Natural killer cell (primary cell): ENCODE measurements at regions not wholly inside any gene's neighbourhood (a gene's known extent, or its start where the extent isn't known, plus 50 kb on each side); places are given as distances from the start of the nearest gene placed in this dataset.

Source experiments
- ATAC-seq, 3 donors: fragments of 150-1000 bp in 2 of 3; fragments of 200-7000 bp in 1 of 3; cut with Tn5 transposase; 1 replicate in 1 of 3; 2 replicates in 2 of 3; pipeline ENCODE4 v1.10.0; 2021; ENCODE audit warnings: mild to moderate bottlenecking in 2 of 3, moderate library complexity in 2 of 3
- DNase-seq, 2 donors: peaks; one replicate each; pipeline versions ENCODE4 v3.0.0 to v3.0.0-alpha.2; 2013 to 2021; ENCODE audit warnings: mixed read lengths in 1 of 2
- H3K27ac ChIP-seq: one replicate; pipeline ENCODE4 v1.5.1; 2013; ENCODE audit warnings: mild to moderate bottlenecking, low read length
- H3K27me3 ChIP-seq: one replicate; pipeline ENCODE4 v1.6.1; 2013; ENCODE audit warnings: low read length; ENCODE audit not compliant: control insufficient read depth, insufficient read depth
- H3K36me3 ChIP-seq: one replicate; pipeline ENCODE4 v1.6.1; 2013; ENCODE audit warnings: low read length; ENCODE audit not compliant: control insufficient read depth, insufficient read depth
- H3K4me1 ChIP-seq: one replicate; pipeline ENCODE4 v1.6.1; 2013; ENCODE audit warnings: low read length; ENCODE audit not compliant: control insufficient read depth, insufficient read depth
- H3K4me3 ChIP-seq: one replicate; pipeline ENCODE4 v1.5.1; 2013; ENCODE audit warnings: low read length
- H3K9me3 ChIP-seq: one replicate; pipeline ENCODE4 v1.6.1; 2013; ENCODE audit warnings: low read length; ENCODE audit not compliant: control insufficient read depth, insufficient read depth
- H3K27ac Mint-ChIP-seq, 2 donors: one replicate each; pipeline ENCODE4 v1.8.0; 2022; ENCODE audit warnings: mild to moderate bottlenecking in 2 of 2, mixed read lengths in 2 of 2, moderate library complexity in 1 of 2
- H3K27me3 Mint-ChIP-seq, 2 donors: one replicate each; pipeline ENCODE4 v1.8.0; 2022; ENCODE audit warnings: low read depth in 2 of 2, mixed read lengths in 2 of 2
- H3K36me3 Mint-ChIP-seq: one replicate; pipeline ENCODE4 v1.8.0; 2022; ENCODE audit warnings: mixed read lengths
- H3K4me1 Mint-ChIP-seq, 2 donors: one replicate each; pipeline ENCODE4 v1.8.0; 2022; ENCODE audit warnings: mixed read lengths in 2 of 2
- H3K4me3 Mint-ChIP-seq: one replicate; pipeline ENCODE4 v1.8.0; 2022; ENCODE audit warnings: mild to moderate bottlenecking, moderate library complexity, mixed read lengths
- H3K9me3 Mint-ChIP-seq, 2 donors: one replicate each; pipeline ENCODE4 v1.8.0; 2022; ENCODE audit warnings: mixed read lengths in 2 of 2
- WGBS: methylation state at CpG from one replicate; pipeline ENCODE4 v1.1.7; 2013; ENCODE audit warnings: missing lambda C conversion rate; ENCODE audit not compliant: insufficient coverage; 5-methylcytosine and 5-hydroxymethylcytosine counted together
- intact Hi-C: fragments of 100-400 bp; cut with micrococcal nuclease; formaldehyde crosslinking; loops from one replicate; pipeline ENCODE4 v1.14.2; 2022
- TF ChIP-seq, protein P1 (sequence below): fragments of 200-600 bp; IDR thresholded peaks from one replicate; pipeline ENCODE4 v1.8.0; 2022; ENCODE audit warnings: antibody characterized with exemption

DNA sequence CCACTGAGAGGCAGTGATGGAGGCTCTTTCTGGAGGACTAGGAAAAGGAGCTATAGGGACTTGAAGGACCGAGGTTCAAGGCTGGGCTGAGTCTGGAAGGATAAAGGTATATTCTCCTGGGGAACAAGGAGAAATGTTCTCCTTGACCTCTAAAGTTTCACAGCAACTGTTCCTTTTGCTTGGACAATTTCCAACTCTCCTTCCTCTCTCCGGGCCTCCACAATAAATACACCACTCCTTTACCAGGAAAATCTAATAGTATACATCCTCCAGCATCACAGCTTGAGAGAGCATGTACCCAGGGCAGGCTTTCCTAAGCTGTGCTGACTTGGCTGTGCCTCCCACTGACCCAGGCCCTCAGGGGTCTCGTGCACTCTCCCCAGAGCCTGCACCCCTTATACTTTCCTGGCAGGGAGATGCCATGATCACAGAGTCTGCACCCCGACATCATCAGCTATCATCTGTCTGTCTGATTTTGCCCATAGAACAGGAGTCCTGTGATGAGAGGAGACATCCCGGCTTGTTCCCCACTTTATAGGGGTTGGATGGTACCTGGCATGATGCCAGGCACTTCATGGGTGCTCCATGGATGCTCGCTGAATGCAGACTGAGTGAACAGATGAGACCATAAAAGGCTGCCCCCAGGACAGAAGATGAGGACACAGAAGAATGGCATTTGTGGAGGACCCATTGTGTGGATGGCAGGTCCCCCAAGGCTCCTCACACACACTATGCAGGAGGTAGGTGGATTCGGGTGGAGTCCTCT lies 582.6 kb upstream of the CDH5 start:
- Histone ChIP-seq H3K4me3 (no peak overlapping the region), H3K4me1 (no peaks in the 10 kb centered on the region), H3K36me3 (no peaks in the 10 kb centered on the region), H3K9me3 (no peaks in the 10 kb centered on the region), H3K27ac (no peak overlapping the region), H3K27me3 (no peaks in the 10 kb centered on the region)
- Mint-ChIP-seq H3K4me3 (no peak overlapping the region), H3K27me3 (peaks cover 0 to 2% of the 10 kb centered on the region in 2 donors), H3K4me1 (no peaks in the 10 kb centered on the region), H3K27ac (no peak overlapping the region), H3K36me3 (no peaks in the 10 kb centered on the region), H3K9me3 (no peaks in the 10 kb centered on the region)
- 76% methylated on average over 7 of the region's 7 CpGs for WGBS
- ATAC-seq (no peak), DNase-seq (no peak)
- intact Hi-C loops, result no loop called here
- TF ChIP-seq, protein P1, sequence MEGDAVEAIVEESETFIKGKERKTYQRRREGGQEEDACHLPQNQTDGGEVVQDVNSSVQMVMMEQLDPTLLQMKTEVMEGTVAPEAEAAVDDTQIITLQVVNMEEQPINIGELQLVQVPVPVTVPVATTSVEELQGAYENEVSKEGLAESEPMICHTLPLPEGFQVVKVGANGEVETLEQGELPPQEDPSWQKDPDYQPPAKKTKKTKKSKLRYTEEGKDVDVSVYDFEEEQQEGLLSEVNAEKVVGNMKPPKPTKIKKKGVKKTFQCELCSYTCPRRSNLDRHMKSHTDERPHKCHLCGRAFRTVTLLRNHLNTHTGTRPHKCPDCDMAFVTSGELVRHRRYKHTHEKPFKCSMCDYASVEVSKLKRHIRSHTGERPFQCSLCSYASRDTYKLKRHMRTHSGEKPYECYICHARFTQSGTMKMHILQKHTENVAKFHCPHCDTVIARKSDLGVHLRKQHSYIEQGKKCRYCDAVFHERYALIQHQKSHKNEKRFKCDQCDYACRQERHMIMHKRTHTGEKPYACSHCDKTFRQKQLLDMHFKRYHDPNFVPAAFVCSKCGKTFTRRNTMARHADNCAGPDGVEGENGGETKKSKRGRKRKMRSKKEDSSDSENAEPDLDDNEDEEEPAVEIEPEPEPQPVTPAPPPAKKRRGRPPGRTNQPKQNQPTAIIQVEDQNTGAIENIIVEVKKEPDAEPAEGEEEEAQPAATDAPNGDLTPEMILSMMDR, result no peak

- intact Hi-C loops, result no loop called here
- no peaks in the 10 kb centered on the region for H3K9me3 Mint-ChIP-seq
- H3K27ac Mint-ChIP-seq, result no peak overlapping the region
- H3K4me3 ChIP-seq, result no peak overlapping the region
- H3K27ac ChIP-seq, result no peak overlapping the region
- H3K4me1 ChIP-seq, result no peaks in the 10 kb centered on the region
- H3K9me3 ChIP-seq, result no peaks in the 10 kb centered on the region
- H3K4me1 Mint-ChIP-seq, result no peaks in the 10 kb centered on the region
- no peaks in the 10 kb centered on the region for H3K36me3 Mint-ChIP-seq
- DNase-seq (no peak), ATAC-seq (no peak)
- H3K27me3 ChIP-seq, result no peaks in the 10 kb centered on the region
- H3K4me3 Mint-ChIP-seq, result no peak overlapping the region
- H3K36me3 ChIP-seq, result no peaks in the 10 kb centered on the region
- peaks cover 0 to 2% of the 10 kb centered on the region in 2 donors for H3K27me3 Mint-ChIP-seq
- 84% methylated on average over 12 of the region's 13 CpGs for WGBS
- TF ChIP-seq, protein P1, result no peak
Observed at GRCh38 chr16:65782611-65783600, 583.6 kb upstream of the CDH5 start.

DNA sequence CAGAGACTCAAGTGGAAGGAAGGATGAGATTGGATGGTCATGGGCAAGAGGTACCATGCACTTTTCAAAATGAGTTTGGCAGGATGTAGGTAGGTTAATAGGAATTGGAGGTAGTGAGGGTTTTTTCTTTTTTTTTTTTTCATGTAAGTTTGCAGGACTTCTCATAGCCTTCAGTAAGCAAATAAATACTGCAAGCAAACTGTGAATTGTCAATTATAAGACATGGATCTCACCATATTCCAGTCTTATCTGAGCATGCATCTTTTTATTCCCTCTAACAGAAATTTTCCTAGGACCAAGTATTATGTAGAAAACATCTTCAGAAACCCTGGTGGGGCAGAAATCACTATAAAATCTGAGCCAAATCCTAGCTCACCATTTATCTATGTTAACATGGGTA lies 584.6 kb upstream of the CDH5 start:
- H3K9me3 Mint-ChIP-seq, result peaks cover 0 to 2% of the 10 kb centered on the region in 2 donors
- no peak overlapping the region for H3K27ac Mint-ChIP-seq
- TF ChIP-seq, protein P1, result no peak
- no peaks in the 10 kb centered on the region for H3K27me3 ChIP-seq
- no peaks in the 10 kb centered on the region for H3K4me1 ChIP-seq
- H3K9me3 ChIP-seq, result no peaks in the 10 kb centered on the region
- no peaks in the 10 kb centered on the region for H3K4me1 Mint-ChIP-seq
- H3K4me3 Mint-ChIP-seq, result no peak overlapping the region
- H3K27me3 Mint-ChIP-seq, result peaks cover 0 to 6% of the 10 kb centered on the region in 2 donors
- ATAC-seq (no peak), DNase-seq (no peak)
- intact Hi-C loops, result no loop called here
- no peak overlapping the region for H3K4me3 ChIP-seq
- no peaks in the 10 kb centered on the region for H3K36me3 ChIP-seq
- H3K27ac ChIP-seq, result no peak overlapping the region
- H3K36me3 Mint-ChIP-seq, result no peaks in the 10 kb centered on the region
